ENCODE measurements at regions not wholly inside any gene's neighbourhood (a gene's known extent, or its start where the extent isn't known, plus 50 kb on each side); places are given as distances from the start of the nearest gene placed in this dataset.

DNA sequence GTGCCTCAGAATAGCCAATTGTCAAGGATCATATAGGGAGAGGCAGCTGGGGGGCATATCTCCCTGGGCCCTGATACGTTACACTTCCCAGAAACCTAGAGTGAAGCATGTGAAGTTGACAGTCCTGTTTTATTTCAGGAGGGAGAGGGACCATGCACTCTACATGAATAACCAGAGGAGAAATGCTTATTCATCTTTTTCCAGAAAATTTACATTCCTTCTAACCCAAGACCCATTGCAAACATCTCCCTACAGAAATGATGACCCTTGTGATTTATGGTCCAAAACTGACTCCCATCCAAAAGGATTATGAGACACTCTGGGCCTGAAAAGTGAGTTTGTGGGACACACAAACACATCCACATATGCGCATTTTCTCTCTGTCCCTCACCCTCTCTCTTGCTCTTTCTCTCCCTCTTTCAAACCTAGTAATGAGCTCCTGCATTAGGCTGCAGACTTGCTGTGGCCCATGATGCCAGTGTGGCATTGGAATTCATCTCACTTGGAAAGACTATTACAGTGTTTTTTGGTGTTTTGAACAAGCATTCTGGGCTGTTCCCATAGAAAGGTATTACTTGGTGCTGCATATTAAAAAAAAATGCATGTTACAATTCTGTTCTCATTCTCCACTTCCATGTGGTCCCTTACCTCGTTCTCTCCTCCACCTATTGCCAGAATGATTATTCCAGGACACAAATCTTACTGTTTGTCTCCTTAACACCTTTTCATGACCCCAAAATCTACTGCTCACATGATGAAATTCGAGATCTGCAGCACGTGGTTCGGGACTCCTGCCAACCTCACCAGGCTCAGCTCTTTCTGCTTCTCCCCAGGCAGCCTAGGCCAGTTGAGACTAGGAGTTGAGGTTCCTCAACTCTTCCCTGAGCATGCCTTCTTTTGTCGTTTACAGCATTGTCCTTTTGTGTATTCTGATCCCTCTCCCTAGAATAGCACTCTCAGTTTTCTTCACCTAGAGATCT lies 451.3 kb upstream of the KLF4 start:
- Mint-ChIP-seq H3K27me3 (ENCODE audit: low read depth, unreplicated experiment) (peaks cover 20% of the 10 kb centered on the region), H3K9me3 (ENCODE audit: unreplicated experiment) (peaks cover 5% of the 10 kb centered on the region), H3K4me1 (ENCODE audit: low read depth, unreplicated experiment) (no peaks in the 10 kb centered on the region), H3K36me3 (ENCODE audit: low read depth, unreplicated experiment) (no peaks in the 10 kb centered on the region), H3K4me3 (ENCODE audit: unreplicated experiment) (no peak overlapping the region), H3K27ac (ENCODE audit: unreplicated experiment) (no peak overlapping the region)
- H3K27me3 ChIP-seq (ENCODE audit: insufficient read depth, low read length), result peaks cover 4% of the 10 kb centered on the region
- H3K27ac ChIP-seq (ENCODE audit: low read depth, low read length), result no peak overlapping the region
- H3K79me2 ChIP-seq (ENCODE audit: insufficient read depth, low read length), result no peaks in the 10 kb centered on the region
- no peak overlapping the region for H2AFZ ChIP-seq (ENCODE audit: low read depth, low read length)
- no peak overlapping the region for H3K4me3 ChIP-seq (ENCODE audit: insufficient read depth, low read depth, low read length)
- FAIRE-seq, result no peak
- no peaks in the 10 kb centered on the region for H3K9me3 ChIP-seq (ENCODE audit: insufficient read depth, low read depth, low read length)
- TF ChIP-seq, protein P1, sequence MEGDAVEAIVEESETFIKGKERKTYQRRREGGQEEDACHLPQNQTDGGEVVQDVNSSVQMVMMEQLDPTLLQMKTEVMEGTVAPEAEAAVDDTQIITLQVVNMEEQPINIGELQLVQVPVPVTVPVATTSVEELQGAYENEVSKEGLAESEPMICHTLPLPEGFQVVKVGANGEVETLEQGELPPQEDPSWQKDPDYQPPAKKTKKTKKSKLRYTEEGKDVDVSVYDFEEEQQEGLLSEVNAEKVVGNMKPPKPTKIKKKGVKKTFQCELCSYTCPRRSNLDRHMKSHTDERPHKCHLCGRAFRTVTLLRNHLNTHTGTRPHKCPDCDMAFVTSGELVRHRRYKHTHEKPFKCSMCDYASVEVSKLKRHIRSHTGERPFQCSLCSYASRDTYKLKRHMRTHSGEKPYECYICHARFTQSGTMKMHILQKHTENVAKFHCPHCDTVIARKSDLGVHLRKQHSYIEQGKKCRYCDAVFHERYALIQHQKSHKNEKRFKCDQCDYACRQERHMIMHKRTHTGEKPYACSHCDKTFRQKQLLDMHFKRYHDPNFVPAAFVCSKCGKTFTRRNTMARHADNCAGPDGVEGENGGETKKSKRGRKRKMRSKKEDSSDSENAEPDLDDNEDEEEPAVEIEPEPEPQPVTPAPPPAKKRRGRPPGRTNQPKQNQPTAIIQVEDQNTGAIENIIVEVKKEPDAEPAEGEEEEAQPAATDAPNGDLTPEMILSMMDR (IDR thresholded peaks at IDR 0.05; ENCODE audit: insufficient read depth, low read depth, low read length), result no peak
- no peak for TF ChIP-seq EZH2 (IDR thresholded peaks at IDR 0.05; ENCODE audit: insufficient read depth, low read length)
- no peak overlapping the region for H3K9ac ChIP-seq (ENCODE audit: low read length)
- H3K4me2 ChIP-seq (ENCODE audit: low read length), result no peak overlapping the region
- no peaks in the 10 kb centered on the region for H3K36me3 ChIP-seq (ENCODE audit: insufficient read depth, low read length)
- DNase-seq (ENCODE audit: low read depth), result no peak
- no peaks in the 10 kb centered on the region for H3K4me1 ChIP-seq (ENCODE audit: insufficient read depth, low read length)
- no peaks in the 10 kb centered on the region for H4K20me1 ChIP-seq (ENCODE audit: insufficient read depth, low read length)

DNA sequence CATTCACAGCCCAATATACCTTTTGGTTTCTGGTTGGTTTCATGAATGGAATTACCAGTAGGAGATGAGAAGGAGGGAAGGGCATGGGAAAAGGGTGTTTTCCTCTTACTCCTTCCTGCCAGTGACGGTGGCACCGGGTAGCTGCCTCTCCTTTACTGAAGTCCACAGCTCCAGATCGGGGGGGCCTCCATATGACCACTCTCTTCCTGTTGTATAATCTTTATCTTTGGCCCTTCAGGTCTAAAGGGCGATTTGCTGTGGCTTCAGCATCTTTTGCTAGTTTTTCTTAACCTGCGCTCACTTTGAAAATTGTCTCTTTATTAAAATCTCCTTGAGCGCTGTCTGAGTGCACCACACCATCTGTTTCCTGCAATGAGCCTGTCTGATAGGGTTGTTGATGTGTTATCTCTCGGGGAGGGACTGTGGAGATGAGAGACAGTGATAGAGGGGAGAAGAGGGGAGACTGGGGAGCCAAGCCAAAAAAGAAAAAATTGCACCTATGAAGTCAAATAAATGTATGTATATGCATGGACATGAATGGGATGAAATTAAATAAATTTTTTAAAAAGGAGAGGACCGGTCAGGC lies 449.3 kb upstream of the KLF4 start:
- H3K4me1 ChIP-seq (ENCODE audit: insufficient read depth, low read length), result no peaks in the 10 kb centered on the region
- no peak overlapping the region for H3K4me3 ChIP-seq (ENCODE audit: insufficient read depth, low read depth, low read length)
- no peak overlapping the region for H3K4me3 Mint-ChIP-seq (ENCODE audit: unreplicated experiment)
- H3K27ac Mint-ChIP-seq (ENCODE audit: unreplicated experiment), result no peak overlapping the region
- no peaks in the 10 kb centered on the region for H3K36me3 ChIP-seq (ENCODE audit: insufficient read depth, low read length)
- H3K27me3 Mint-ChIP-seq (ENCODE audit: low read depth, unreplicated experiment), result peaks cover 23% of the 10 kb centered on the region
- no peaks in the 10 kb centered on the region for H3K79me2 ChIP-seq (ENCODE audit: insufficient read depth, low read length)
- H3K9me3 ChIP-seq (ENCODE audit: insufficient read depth, low read depth, low read length), result no peaks in the 10 kb centered on the region
- H3K27me3 ChIP-seq (ENCODE audit: insufficient read depth, low read length), result peaks cover 4% of the 10 kb centered on the region
- TF ChIP-seq EZH2 (IDR thresholded peaks at IDR 0.05; ENCODE audit: insufficient read depth, low read length), result no peak
- TF ChIP-seq, protein P1 (IDR thresholded peaks at IDR 0.05; ENCODE audit: insufficient read depth, low read depth, low read length), result no peak
- H3K4me2 ChIP-seq (ENCODE audit: low read length), result no peak overlapping the region
- DNase-seq (ENCODE audit: low read depth) (no peak), FAIRE-seq (no peak)
- no peaks in the 10 kb centered on the region for H4K20me1 ChIP-seq (ENCODE audit: insufficient read depth, low read length)
- H3K36me3 Mint-ChIP-seq (ENCODE audit: low read depth, unreplicated experiment), result no peaks in the 10 kb centered on the region
- H2AFZ ChIP-seq (ENCODE audit: low read depth, low read length), result no peak overlapping the region
- H3K9me3 Mint-ChIP-seq (ENCODE audit: unreplicated experiment), result peaks cover 4% of the 10 kb centered on the region
- H3K9ac ChIP-seq (ENCODE audit: low read length), result no peak overlapping the region
- no peaks in the 10 kb centered on the region for H3K4me1 Mint-ChIP-seq (ENCODE audit: low read depth, unreplicated experiment)
- H3K27ac ChIP-seq (ENCODE audit: low read depth, low read length), result no peak overlapping the region

Measured in astrocyte (in vitro differentiated cells and primary cell).